ENCODE measurements at regions not wholly inside any gene's neighbourhood (a gene's known extent, or its start where the extent isn't known, plus 50 kb on each side); places are given as distances from the start of the nearest gene placed in this dataset.

DNA sequence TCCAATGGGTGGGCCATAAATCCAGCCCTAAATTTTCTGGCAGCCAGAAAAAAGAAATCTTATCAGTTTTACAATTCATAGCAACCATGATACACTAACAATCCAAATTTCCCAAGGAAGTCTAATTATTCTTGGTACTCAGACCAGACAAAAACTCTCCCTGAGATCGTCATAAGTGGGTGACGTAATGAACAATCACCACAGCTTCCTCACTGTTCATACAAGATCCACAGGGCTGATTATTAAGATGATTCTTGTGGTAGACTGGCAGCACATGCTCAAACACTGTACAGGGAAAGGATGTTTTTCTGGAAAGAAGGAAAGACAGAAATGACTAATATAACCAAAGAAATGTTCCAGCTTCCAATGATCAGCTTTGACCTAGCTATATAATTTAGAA is 178.3 kb upstream of the CRIM1 start:
- TF ChIP-seq CTCF (conservative IDR thresholded peaks at IDR 0.05) (no peak), EZH2 (IDR thresholded peaks at IDR 0.05; ENCODE audit: low read depth) (no peak)

Measured in PC-9 (cell line).